Esophagus (tissue), 2 donors: ENCODE measurements at regions not wholly inside any gene's neighbourhood (a gene's known extent, or its start where the extent isn't known, plus 50 kb on each side); places are given as distances from the start of the nearest gene placed in this dataset.

Experiments used
- H3K27ac ChIP-seq, 2 donors: one replicate each; pipeline ENCODE4 v1.5.1; 2013; ENCODE audit warnings: low read depth in 2 of 2, mild to moderate bottlenecking in 2 of 2, inconsistent platforms in 1 of 2, low read length in 1 of 2, moderate library complexity in 1 of 2
- H3K27me3 ChIP-seq, 2 donors: one replicate each; pipeline ENCODE4 v1.6.1; 2013; ENCODE audit warnings: low read length in 2 of 2, control low read depth in 1 of 2, mild to moderate bottlenecking in 1 of 2; ENCODE audit not compliant: insufficient read depth in 2 of 2, control insufficient read depth in 1 of 2
- H3K36me3 ChIP-seq, 2 donors: one replicate each; pipeline ENCODE4 v1.6.1; 2013; ENCODE audit warnings: low read length in 1 of 2; ENCODE audit not compliant: control insufficient read depth in 2 of 2, insufficient read depth in 2 of 2
- H3K4me1 ChIP-seq, 2 donors: one replicate each; pipeline ENCODE4 v1.6.1; 2013; ENCODE audit warnings: low read length in 1 of 2; ENCODE audit not compliant: control insufficient read depth in 2 of 2, insufficient read depth in 2 of 2
- H3K4me3 ChIP-seq, 2 donors: one replicate each; pipeline ENCODE4 v1.5.1; 2013; ENCODE audit warnings: low read length in 2 of 2, mild to moderate bottlenecking in 2 of 2, low read depth in 1 of 2, moderate library complexity in 1 of 2
- H3K9me3 ChIP-seq, 2 donors: one replicate each; pipeline ENCODE4 v1.6.1; 2013; ENCODE audit warnings: mild to moderate bottlenecking in 2 of 2, low read depth in 1 of 2, low read length in 1 of 2, moderate library complexity in 1 of 2; ENCODE audit not compliant: control insufficient read depth in 2 of 2, insufficient read depth in 1 of 2
- WGBS, 2 donors: extraction: QIAGEN DNeasy Blood & Tissue Kit; methylation state at CpG; one replicate each; pipeline ENCODE4 v1.1.7; 2013; 5-methylcytosine and 5-hydroxymethylcytosine counted together
- donor health status: healthy with polysubstance abuse.
- donor health status: Bipolar disorder and iron deficiency.

DNA sequence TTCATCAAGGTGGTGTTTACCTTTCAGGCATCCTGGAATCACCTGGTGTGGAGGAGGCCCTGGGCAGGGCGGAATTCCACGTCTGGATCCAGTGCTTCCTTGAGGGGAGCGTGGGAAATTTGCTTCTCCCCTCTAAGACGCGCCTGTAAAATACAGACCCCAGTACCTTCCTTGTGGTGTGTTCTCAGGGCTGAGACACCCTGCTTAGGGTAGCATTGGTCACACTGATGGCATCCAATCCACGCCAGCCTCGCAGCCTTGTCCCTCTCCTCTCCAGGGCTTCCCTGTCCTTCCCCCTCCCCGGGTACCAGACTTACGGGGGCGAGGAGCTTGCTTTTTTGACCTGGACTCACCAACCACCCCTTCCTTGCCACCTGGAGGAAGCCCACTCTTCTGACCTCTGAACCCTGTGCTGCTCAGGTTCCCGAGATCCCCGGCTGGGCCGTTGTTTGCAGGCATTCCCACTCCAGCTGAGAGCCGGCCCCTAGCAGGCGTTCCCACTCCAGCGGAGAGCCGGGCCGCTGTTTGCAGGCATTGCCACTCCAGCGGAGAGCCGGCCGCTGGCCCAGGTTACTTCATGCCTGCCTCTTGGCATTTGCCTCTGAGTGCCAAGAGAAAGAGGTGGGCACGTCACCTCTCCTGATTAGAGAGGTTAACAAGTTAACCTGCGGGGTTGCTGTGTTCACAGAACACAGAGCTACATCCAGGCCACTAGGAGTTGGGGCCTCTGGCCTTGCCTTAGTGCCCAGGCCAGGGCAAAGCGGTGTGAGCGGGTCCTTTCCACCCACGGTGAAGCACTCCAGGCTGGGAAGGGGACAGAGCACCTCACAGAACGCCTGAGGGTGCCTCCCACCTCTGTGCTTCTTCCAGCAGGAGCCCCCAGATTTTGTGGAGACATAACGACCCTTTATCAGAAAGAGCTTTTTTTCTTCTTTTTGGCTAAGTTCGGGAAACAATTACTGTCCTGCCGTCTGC lies 254.0 kb upstream of the PPP2R2D start:
- Histone ChIP-seq H3K4me1 (peaks cover 0 to 2% of the 10 kb centered on the region in 2 donors), H3K9me3 (no peaks in the 10 kb centered on the region), H3K27me3 (no peaks in the 10 kb centered on the region), H3K4me3 (no peak overlapping the region), H3K36me3 (no peaks in the 10 kb centered on the region), H3K27ac (no peak overlapping the region)
- WGBS, 2 donors, result 77 to 78% methylated on average over 30 of the region's 30 CpGs

DNA sequence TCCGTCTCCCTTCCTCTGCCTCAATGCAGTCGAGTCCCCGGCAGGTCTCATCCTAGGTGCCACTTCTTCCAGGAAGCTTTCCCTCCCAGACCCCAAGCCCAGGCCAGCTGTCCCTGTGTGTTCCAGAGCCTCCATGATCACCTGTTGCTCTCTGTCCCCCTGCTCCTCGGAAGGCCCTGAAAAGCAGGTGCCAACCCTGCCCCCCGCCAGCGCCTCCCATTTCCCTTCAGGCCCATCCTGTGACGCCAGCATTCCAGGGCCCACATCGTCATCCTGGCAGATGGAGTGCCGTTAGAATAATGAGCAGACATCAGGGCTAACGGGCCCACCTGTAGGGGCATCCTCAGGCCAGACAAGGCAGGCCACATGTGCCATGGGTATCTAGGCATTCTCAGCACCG lies 253.0 kb upstream of the PPP2R2D start:
- 80 to 88% methylated on average over 11 of the region's 11 CpGs for WGBS, 2 donors
- peaks cover 0 to 3% of the 10 kb centered on the region in 2 donors for H3K9me3 ChIP-seq
- H3K36me3 ChIP-seq, result no peaks in the 10 kb centered on the region
- H3K4me3 ChIP-seq, result no peak overlapping the region
- peaks cover 0 to 2% of the 10 kb centered on the region in 2 donors for H3K4me1 ChIP-seq
- H3K27me3 ChIP-seq, result no peaks in the 10 kb centered on the region
- H3K27ac ChIP-seq, result no peak overlapping the region

DNA sequence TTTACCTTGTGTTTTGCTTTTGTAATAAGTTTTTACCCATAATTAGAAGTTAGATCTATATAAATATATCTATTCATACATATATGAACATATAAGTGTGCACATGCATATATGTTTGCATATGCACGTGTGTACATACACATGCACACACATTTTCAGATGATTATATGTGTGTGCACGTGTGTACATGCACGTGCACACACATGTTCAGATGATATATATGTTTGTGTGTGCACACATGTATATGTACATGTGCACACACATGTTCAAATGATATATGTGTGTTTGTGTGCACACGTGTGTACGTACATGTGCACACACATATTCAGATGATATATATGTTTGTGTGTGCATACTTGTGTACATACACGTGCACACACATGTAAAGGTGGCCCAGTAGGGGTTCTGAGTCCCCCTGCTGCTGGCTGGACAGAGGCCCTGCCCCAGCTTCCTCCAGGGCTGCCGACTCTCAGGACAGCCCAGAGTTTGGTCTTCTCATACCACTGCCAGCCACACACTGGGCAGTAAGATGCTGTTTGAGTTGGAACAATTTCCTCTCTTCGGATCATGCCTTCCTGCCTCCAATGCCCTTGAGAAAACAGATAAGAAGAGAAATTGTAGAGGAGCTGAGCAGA lies 252.3 kb upstream of the PPP2R2D start:
- H3K27me3 ChIP-seq, result no peaks in the 10 kb centered on the region
- no peak overlapping the region for H3K4me3 ChIP-seq
- H3K36me3 ChIP-seq, result no peaks in the 10 kb centered on the region
- H3K27ac ChIP-seq, result no peak overlapping the region
- H3K4me1 ChIP-seq, result peaks cover 0 to 2% of the 10 kb centered on the region in 2 donors
- H3K9me3 ChIP-seq, result peaks cover 0 to 3% of the 10 kb centered on the region in 2 donors
- WGBS, 2 donors, result 67 to 71% methylated on average over 8 of the region's 8 CpGs

- Histone ChIP-seq H3K36me3 (no peaks in the 10 kb centered on the region), H3K9me3 (peaks cover 0 to 7% of the 10 kb centered on the region in 2 donors), H3K4me1 (peaks cover 0 to 2% of the 10 kb centered on the region in 2 donors), H3K27ac (no peak overlapping the region), H3K27me3 (no peaks in the 10 kb centered on the region), H3K4me3 (no peak overlapping the region)
- 49 to 54% methylated on average over 6 of the region's 6 CpGs for WGBS, 2 donors
Observed at GRCh38 chr10:131649617-131650016, 251.2 kb upstream of the PPP2R2D start.

DNA sequence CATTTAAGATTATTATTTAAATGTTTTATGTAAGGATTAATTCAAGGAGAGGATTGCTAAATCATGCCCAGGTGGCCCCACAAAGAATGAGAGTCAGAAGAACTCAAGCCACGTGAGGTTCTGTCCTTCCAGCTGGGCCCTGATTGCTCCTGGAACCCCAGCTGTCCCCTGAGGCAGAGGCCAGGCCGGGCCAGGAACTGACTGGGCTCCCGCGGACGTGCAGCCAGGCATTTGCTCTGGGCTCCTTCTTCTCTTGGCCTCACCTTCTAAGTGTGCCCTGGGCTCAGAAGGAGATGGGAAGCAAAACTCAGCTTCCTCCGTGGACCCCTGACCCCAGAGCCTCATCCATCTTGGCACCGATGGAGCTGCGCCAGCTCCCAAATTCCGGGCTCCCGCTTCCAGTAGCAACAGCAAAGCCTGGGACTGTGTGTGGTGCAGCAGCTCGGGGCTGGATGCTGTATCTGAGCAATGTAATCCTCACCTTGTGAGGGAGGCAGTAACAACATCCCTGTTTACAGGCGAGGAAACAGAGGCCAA lies 250.6 kb upstream of the PPP2R2D start:
- peaks cover 0 to 7% of the 10 kb centered on the region in 2 donors for H3K9me3 ChIP-seq
- no peaks in the 10 kb centered on the region for H3K36me3 ChIP-seq
- H3K4me1 ChIP-seq, result peaks cover 0 to 2% of the 10 kb centered on the region in 2 donors
- H3K27me3 ChIP-seq, result no peaks in the 10 kb centered on the region
- H3K4me3 ChIP-seq, result no peak overlapping the region
- no peak overlapping the region for H3K27ac ChIP-seq
- WGBS, 2 donors, result 46 to 48% methylated on average over 12 of the region's 12 CpGs

DNA sequence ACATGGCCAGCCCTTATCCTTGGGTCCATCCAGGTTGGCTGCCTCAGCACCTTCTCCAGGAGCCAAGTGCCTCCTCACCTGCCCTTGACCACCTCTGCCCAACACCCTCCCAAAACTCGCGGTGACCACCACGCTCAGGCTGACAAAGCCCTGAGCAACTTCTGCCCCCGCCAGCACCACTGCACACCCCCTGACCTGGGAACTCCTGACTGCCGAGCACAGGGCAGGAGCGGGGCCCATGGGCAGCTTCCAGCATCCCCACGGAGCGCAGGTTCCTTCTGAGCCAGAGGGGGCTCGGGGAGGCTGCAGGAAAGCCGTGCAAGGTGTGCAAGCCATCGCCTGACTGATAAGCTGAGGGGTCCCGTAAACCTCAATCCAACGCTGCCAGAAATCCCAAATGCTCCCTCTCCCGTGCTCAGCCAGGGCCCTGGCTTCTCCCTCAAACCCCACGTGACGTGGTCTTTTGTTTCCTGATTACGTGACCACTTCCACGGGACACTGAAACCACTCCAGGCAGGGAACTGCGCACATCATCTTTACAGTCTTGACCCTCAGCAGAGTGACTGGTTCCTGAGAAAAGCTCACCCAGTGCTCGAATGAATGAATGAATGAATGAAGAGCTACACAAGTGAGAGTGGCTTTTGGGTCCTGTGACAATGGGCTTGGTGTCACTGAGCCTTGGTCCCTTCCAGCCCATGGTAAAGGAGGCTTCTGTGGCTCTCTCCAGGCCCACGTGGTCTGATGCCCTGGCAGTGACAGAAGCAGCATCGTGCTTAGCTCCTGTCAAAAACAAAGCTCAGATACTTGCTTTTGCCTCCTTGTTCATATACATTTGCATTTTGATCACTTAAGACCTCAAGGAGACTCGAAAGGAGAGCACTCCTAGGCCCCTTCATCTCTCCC lies 249.8 kb upstream of the PPP2R2D start:
- Histone ChIP-seq H3K27me3 (no peaks in the 10 kb centered on the region), H3K4me1 (peaks cover 0 to 2% of the 10 kb centered on the region in 2 donors), H3K4me3 (no peak overlapping the region), H3K36me3 (no peaks in the 10 kb centered on the region), H3K27ac (no peak overlapping the region), H3K9me3 (peaks cover 0 to 7% of the 10 kb centered on the region in 2 donors)
- WGBS, 2 donors, result 78 to 82% methylated on average over 23 of the region's 23 CpGs

DNA sequence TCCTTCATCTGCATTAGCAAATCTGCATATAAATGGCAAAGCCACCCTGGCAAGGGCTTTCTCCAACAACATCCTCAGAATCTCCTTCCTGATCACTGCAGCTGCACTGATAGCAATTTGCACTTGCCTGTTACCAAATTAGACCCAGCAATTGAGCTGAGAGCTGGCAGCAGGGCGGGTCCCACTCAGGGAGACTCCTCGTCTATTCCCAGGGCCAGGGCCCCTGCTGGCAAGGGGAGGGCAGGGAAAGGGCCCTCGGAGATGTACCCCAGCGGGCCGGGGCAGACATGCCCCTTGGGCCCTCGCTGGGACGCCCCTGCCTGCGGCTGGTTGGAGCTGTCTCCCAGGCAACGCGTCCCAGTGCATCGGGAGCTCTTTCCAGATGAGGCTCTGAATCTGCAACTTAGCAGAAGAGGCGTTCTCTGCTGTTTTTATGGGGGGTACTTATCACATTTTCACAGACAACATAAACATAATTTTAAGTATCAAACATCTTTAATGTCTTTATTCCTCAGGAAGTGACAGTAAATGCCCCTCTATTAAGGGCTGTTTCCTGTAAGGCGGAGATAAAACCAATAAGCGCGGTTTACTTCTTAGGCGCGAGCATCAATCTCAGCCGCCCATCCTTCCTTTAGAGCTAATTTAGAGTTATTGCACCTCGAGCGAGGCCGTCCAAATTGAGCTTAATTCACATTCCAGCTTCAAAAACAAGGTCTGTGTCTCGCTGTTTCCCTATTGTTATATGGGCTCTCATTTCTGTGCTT lies 249.0 kb upstream of the PPP2R2D start:
- Histone ChIP-seq H3K4me3 (no peak overlapping the region), H3K27ac (no peak overlapping the region), H3K27me3 (no peaks in the 10 kb centered on the region), H3K9me3 (peaks cover 0 to 11% of the 10 kb centered on the region in 2 donors), H3K36me3 (no peaks in the 10 kb centered on the region), H3K4me1 (peaks cover 0 to 2% of the 10 kb centered on the region in 2 donors)
- 27 to 31% methylated on average over 20 to 22 of the region's 22 CpGs for WGBS, 2 donors

- no peaks in the 10 kb centered on the region for H3K36me3 ChIP-seq
- H3K27me3 ChIP-seq, result no peaks in the 10 kb centered on the region
- H3K4me3 ChIP-seq, result no peak overlapping the region
- no peak overlapping the region for H3K27ac ChIP-seq
- peaks cover 0 to 2% of the 10 kb centered on the region in 2 donors for H3K4me1 ChIP-seq
- WGBS, 2 donors, result 49 to 58% methylated on average over 22 of the region's 22 CpGs
- H3K9me3 ChIP-seq, result peaks cover 0 to 11% of the 10 kb centered on the region in 2 donors
Observed at GRCh38 chr10:131652438-131653139, 248.2 kb upstream of the PPP2R2D start.
